Activated T-cell treated with anti-CD3 and anti-CD28 coated beads, Interleukin-2, amount 50 U/mL, for 4 hours (primary cell): ENCODE measurements at regions not wholly inside any gene's neighbourhood (a gene's known extent, or its start where the extent isn't known, plus 50 kb on each side); places are given as distances from the start of the nearest gene placed in this dataset.

Experiments used
- ATAC-seq, 2 donors: fragments of 200-7000 bp; cut with Tn5 transposase; one replicate each; pipeline ENCODE4 v1.10.0; 2021
- DNase-seq: peaks from one replicate; pipeline ENCODE4 v3.0.0-alpha.2; 2020
- H3K27me3 Mint-ChIP-seq: one replicate; pipeline ENCODE4 v1.8.0; 2021; ENCODE audit warnings: low read depth, mixed read lengths
- H3K36me3 Mint-ChIP-seq: one replicate; pipeline ENCODE4 v1.8.0; 2022; ENCODE audit warnings: mixed read lengths; ENCODE audit not compliant: insufficient read depth
- H3K4me1 Mint-ChIP-seq: one replicate; pipeline ENCODE4 v1.8.0; 2021; ENCODE audit warnings: low read depth, mixed read lengths
- H3K4me3 Mint-ChIP-seq: one replicate; pipeline ENCODE4 v1.8.0; 2021; ENCODE audit warnings: mild to moderate bottlenecking, moderate library complexity, mixed read lengths
- H3K9me3 Mint-ChIP-seq: one replicate; pipeline ENCODE4 v1.8.0; 2021; ENCODE audit warnings: mixed read lengths

GRCh38 chr1:18553388-18553787, 72.7 kb downstream of the KLHDC7A start:
- H3K4me3 Mint-ChIP-seq = no peak overlapping the region
- ATAC-seq = no peak
- peaks cover 10% of the 10 kb centered on the region for H3K4me1 Mint-ChIP-seq
- DNase-seq = no peak
- H3K27me3 Mint-ChIP-seq = peaks cover 52% of the 10 kb centered on the region
- H3K9me3 Mint-ChIP-seq = no peaks in the 10 kb centered on the region
- no peaks in the 10 kb centered on the region for H3K36me3 Mint-ChIP-seq

GRCh38 chr1:18554099-18554498, 73.4 kb downstream of the KLHDC7A start:
- DNase-seq = no peak
- H3K36me3 Mint-ChIP-seq = no peaks in the 10 kb centered on the region

GRCh38 chr1:18554597-18554996, 73.9 kb downstream of the KLHDC7A start:
- DNase-seq = no peak
- Mint-ChIP-seq H3K4me1 (peaks cover 10% of the 10 kb centered on the region), H3K4me3 (no peak overlapping the region), H3K27me3 (peaks cover 61% of the 10 kb centered on the region), H3K36me3 (no peaks in the 10 kb centered on the region), H3K9me3 (no peaks in the 10 kb centered on the region)
- no peak for ATAC-seq

More at GRCh38 chr1:18554099-18554498, 73.4 kb downstream of the KLHDC7A start:
- Mint-ChIP-seq H3K27me3 (peaks cover 58% of the 10 kb centered on the region), H3K4me1 (peaks cover 10% of the 10 kb centered on the region), H3K9me3 (no peaks in the 10 kb centered on the region), H3K4me3 (no peak overlapping the region)
- no peak for ATAC-seq

GRCh38 chr1:18555036-18555435, 74.3 kb downstream of the KLHDC7A start:
- DNase-seq (no peak), ATAC-seq (no peak)
- no peaks in the 10 kb centered on the region for H3K36me3 Mint-ChIP-seq
- no peak overlapping the region for H3K4me3 Mint-ChIP-seq
- peaks cover 62% of the 10 kb centered on the region for H3K27me3 Mint-ChIP-seq
- peaks cover 10% of the 10 kb centered on the region for H3K4me1 Mint-ChIP-seq
- no peaks in the 10 kb centered on the region for H3K9me3 Mint-ChIP-seq

- H3K4me3 Mint-ChIP-seq = no peak overlapping the region
- H3K9me3 Mint-ChIP-seq = no peaks in the 10 kb centered on the region
- peaks cover 66% of the 10 kb centered on the region for H3K27me3 Mint-ChIP-seq
- no peak for DNase-seq
- H3K36me3 Mint-ChIP-seq = no peaks in the 10 kb centered on the region
- peaks cover 10% of the 10 kb centered on the region for H3K4me1 Mint-ChIP-seq
- ATAC-seq = no peak
These were observed 74.3 kb upstream of the PAX7 start for GRCh38 chr1:18556364-18556763.

GRCh38 chr1:18557621-18558465, 72.8 kb upstream of the PAX7 start:
- no peak overlapping the region for H3K4me3 Mint-ChIP-seq
- H3K27me3 Mint-ChIP-seq = peaks cover 71% of the 10 kb centered on the region
- H3K9me3 Mint-ChIP-seq = no peaks in the 10 kb centered on the region

GRCh38 chr1:18560692-18561091, 70.0 kb upstream of the PAX7 start:
- Mint-ChIP-seq H3K36me3 (no peaks in the 10 kb centered on the region), H3K4me3 (no peak overlapping the region), H3K27me3 (peaks cover 62% of the 10 kb centered on the region), H3K9me3 (no peaks in the 10 kb centered on the region), H3K4me1 (peaks cover 10% of the 10 kb centered on the region)
- no peak for DNase-seq
- no peak for ATAC-seq

More at GRCh38 chr1:18557621-18558465, 72.8 kb upstream of the PAX7 start:
- H3K4me1 Mint-ChIP-seq = peaks cover 10% of the 10 kb centered on the region
- no peak for DNase-seq
- H3K36me3 Mint-ChIP-seq = no peaks in the 10 kb centered on the region
- peak; percentile 65 to 81 for ATAC-seq

GRCh38 chr1:18561967-18562366, 68.7 kb upstream of the PAX7 start:
- H3K27me3 Mint-ChIP-seq = peaks cover 59% of the 10 kb centered on the region
- no peak for ATAC-seq
- no peak overlapping the region for H3K4me3 Mint-ChIP-seq
- peaks cover 10% of the 10 kb centered on the region for H3K4me1 Mint-ChIP-seq
- no peak for DNase-seq
- no peaks in the 10 kb centered on the region for H3K36me3 Mint-ChIP-seq
- no peaks in the 10 kb centered on the region for H3K9me3 Mint-ChIP-seq

GRCh38 chr1:18564676-18565075, 66.0 kb upstream of the PAX7 start:
- H3K9me3 Mint-ChIP-seq = peaks cover 7% of the 10 kb centered on the region
- no peaks in the 10 kb centered on the region for H3K4me1 Mint-ChIP-seq
- H3K27me3 Mint-ChIP-seq = peaks cover 35% of the 10 kb centered on the region
- no peak overlapping the region for H3K4me3 Mint-ChIP-seq
- ATAC-seq = no peak
- no peaks in the 10 kb centered on the region for H3K36me3 Mint-ChIP-seq
- no peak for DNase-seq

- Mint-ChIP-seq H3K36me3 (no peaks in the 10 kb centered on the region), H3K9me3 (peaks cover 7% of the 10 kb centered on the region), H3K27me3 (peaks cover 32% of the 10 kb centered on the region), H3K4me1 (no peaks in the 10 kb centered on the region), H3K4me3 (no peak overlapping the region)
- DNase-seq (no peak), ATAC-seq (no peak)
These were observed 65.3 kb upstream of the PAX7 start for GRCh38 chr1:18565321-18565720.

GRCh38 chr1:18568489-18568888, 62.2 kb upstream of the PAX7 start:
- Mint-ChIP-seq H3K4me3 (no peak overlapping the region), H3K36me3 (no peaks in the 10 kb centered on the region), H3K4me1 (no peaks in the 10 kb centered on the region), H3K9me3 (peaks cover 7% of the 10 kb centered on the region), H3K27me3 (peaks cover 21% of the 10 kb centered on the region)
- DNase-seq = no peak
- ATAC-seq = no peak

GRCh38 chr1:18569251-18569650, 61.4 kb upstream of the PAX7 start:
- Mint-ChIP-seq H3K9me3 (peaks cover 7% of the 10 kb centered on the region), H3K4me1 (no peaks in the 10 kb centered on the region), H3K4me3 (no peak overlapping the region), H3K27me3 (peaks cover 21% of the 10 kb centered on the region), H3K36me3 (no peaks in the 10 kb centered on the region)
- DNase-seq = no peak
- no peak for ATAC-seq

- no peak overlapping the region for H3K4me3 Mint-ChIP-seq
- H3K4me1 Mint-ChIP-seq = no peaks in the 10 kb centered on the region
- H3K9me3 Mint-ChIP-seq = peaks cover 7% of the 10 kb centered on the region
- peaks cover 18% of the 10 kb centered on the region for H3K27me3 Mint-ChIP-seq
- DNase-seq (no peak), ATAC-seq (no peak)
- H3K36me3 Mint-ChIP-seq = no peaks in the 10 kb centered on the region
These were observed 60.7 kb upstream of the PAX7 start for GRCh38 chr1:18569811-18570545.

- Mint-ChIP-seq H3K9me3 (peaks cover 7% of the 10 kb centered on the region), H3K36me3 (no peaks in the 10 kb centered on the region), H3K27me3 (peaks cover 16% of the 10 kb centered on the region), H3K4me1 (no peaks in the 10 kb centered on the region), H3K4me3 (no peak overlapping the region)
- DNase-seq = no peak
- no peak for ATAC-seq
These were observed 59.4 kb upstream of the PAX7 start for GRCh38 chr1:18571275-18571674.
